ENCODE measurements at regions not wholly inside any gene's neighbourhood (a gene's known extent, or its start where the extent isn't known, plus 50 kb on each side); places are given as distances from the start of the nearest gene placed in this dataset.
"Not testable (repeated sequence)": the region's sequence is repeated elsewhere in the genome, so short reads cannot be mapped to it uniquely, and the experiment has no call there.

- no peak for DNase-seq (ENCODE audit: low read depth in 2 of 2)
Observed at GRCh38 chr10:120111628-120112027, 219.1 kb downstream of the SEC23IP start.

GRCh38 chr10:120112809-120113208, 220.3 kb downstream of the SEC23IP start:
- no peak for DNase-seq (ENCODE audit: low read depth in 2 of 2)

- no peak for DNase-seq (ENCODE audit: low read depth in 2 of 2)
Observed at GRCh38 chr10:120115959-120116358, 223.4 kb downstream of the SEC23IP start.

- no peak for DNase-seq (ENCODE audit: low read depth in 2 of 2)
Observed at GRCh38 chr10:120121768-120122167, 229.2 kb downstream of the SEC23IP start.

- no peak for DNase-seq (ENCODE audit: low read depth in 2 of 2)
Observed at GRCh38 chr10:120131183-120131582, 238.7 kb downstream of the SEC23IP start.

GRCh38 chr10:120132811-120133210, 240.3 kb downstream of the SEC23IP start:
- no peak for DNase-seq (ENCODE audit: low read depth in 2 of 2)

GRCh38 chr10:120138689-120139088, 246.2 kb downstream of the SEC23IP start:
- no peak for DNase-seq (ENCODE audit: low read depth in 2 of 2)

- no peak for DNase-seq (ENCODE audit: low read depth in 2 of 2)
Observed at GRCh38 chr10:120145107-120145506, 252.6 kb downstream of the SEC23IP start.

- DNase-seq (ENCODE audit: low read depth in 2 of 2): no peak
Observed at GRCh38 chr10:120156614-120157274, 264.2 kb downstream of the SEC23IP start.

- no peak for DNase-seq (ENCODE audit: low read depth in 2 of 2)
Observed at GRCh38 chr10:120161111-120161510, 268.6 kb downstream of the SEC23IP start.

GRCh38 chr10:120162471-120162870, 269.9 kb downstream of the SEC23IP start:
- DNase-seq (ENCODE audit: low read depth in 2 of 2): no peak

GRCh38 chr10:120172356-120172755, 279.8 kb downstream of the SEC23IP start:
- DNase-seq (ENCODE audit: low read depth in 2 of 2): no peak

GRCh38 chr10:120174491-120174890, 282.0 kb downstream of the SEC23IP start:
- DNase-seq (ENCODE audit: low read depth in 2 of 2): no peak

GRCh38 chr10:120177330-120177729, 279.7 kb upstream of the PLPP4 start:
- DNase-seq (ENCODE audit: low read depth in 2 of 2): no peak

- no peak for DNase-seq (ENCODE audit: low read depth in 2 of 2)
Observed at GRCh38 chr10:120180160-120180559, 276.9 kb upstream of the PLPP4 start.

- DNase-seq (ENCODE audit: low read depth in 2 of 2): no peak
Observed at GRCh38 chr10:120181154-120181553, 275.9 kb upstream of the PLPP4 start.

- no peak for DNase-seq (ENCODE audit: low read depth in 2 of 2)
Observed at GRCh38 chr10:120182431-120182830, 274.6 kb upstream of the PLPP4 start.

GRCh38 chr10:120183546-120183945, 273.5 kb upstream of the PLPP4 start:
- DNase-seq (ENCODE audit: low read depth in 2 of 2): no peak

- DNase-seq (ENCODE audit: low read depth in 2 of 2): no peak
Observed at GRCh38 chr10:120184547-120185337, 272.3 kb upstream of the PLPP4 start.

GRCh38 chr10:120186506-120186905, 270.5 kb upstream of the PLPP4 start:
- no peak for DNase-seq (ENCODE audit: low read depth in 2 of 2)

- DNase-seq (ENCODE audit: low read depth in 2 of 2): not testable (repeated sequence)
Observed at GRCh38 chr10:120187168-120187567, 269.9 kb upstream of the PLPP4 start.

GRCh38 chr10:120188950-120189349, 268.1 kb upstream of the PLPP4 start:
- no peak for DNase-seq (ENCODE audit: low read depth in 2 of 2)

GRCh38 chr10:120195984-120196712, 260.9 kb upstream of the PLPP4 start:
- no peak for DNase-seq (ENCODE audit: low read depth in 2 of 2)
